Smooth muscle cell (in vitro differentiated cells): ENCODE measurements at regions not wholly inside any gene's neighbourhood (a gene's known extent, or its start where the extent isn't known, plus 50 kb on each side); places are given as distances from the start of the nearest gene placed in this dataset.

Experiments used
- DNase-seq: peaks from one replicate; lab custom pipeline; 2025; ENCODE audit not compliant: unreplicated experiment; lab: John Stamatoyannopoulos, UW
- H2AFZ ChIP-seq: fragments of 200-600 bp; sonication (generic); 2 replicates; pipeline ENCODE4 v1.6.0; 2016; ENCODE audit warnings: antibody characterized with exemption, low read depth, mild to moderate bottlenecking
- H3F3A ChIP-seq: fragments of 200-600 bp; sonication (generic); 2 replicates; pipeline ENCODE4 v1.6.0; 2017; ENCODE audit warnings: antibody characterized with exemption, low read depth
- H3K27ac ChIP-seq: fragments of 200-600 bp; sonication (generic); 2 replicates; pipeline ENCODE4 v1.5.1; 2016; ENCODE audit warnings: low read depth, mild to moderate bottlenecking
- H3K27me3 ChIP-seq: fragments of 200-600 bp; sonication (generic); 2 replicates; pipeline ENCODE4 v1.6.1; 2016; ENCODE audit warnings: low read depth, mild to moderate bottlenecking
- H3K36me3 ChIP-seq: fragments of 200-600 bp; sonication (generic); 2 replicates; pipeline ENCODE4 v1.5.1; 2016; ENCODE audit warnings: low read depth
- H3K4me1 ChIP-seq: fragments of 200-600 bp; sonication (generic); 2 replicates; pipeline ENCODE4 v1.5.1; 2016; ENCODE audit warnings: low read depth
- H3K4me2 ChIP-seq: fragments of 200-600 bp; sonication (generic); 2 replicates; pipeline ENCODE4 v1.6.0; 2016; ENCODE audit warnings: mild to moderate bottlenecking
- H3K4me3 ChIP-seq: fragments of 200-600 bp; sonication (generic); 2 replicates; pipeline ENCODE4 v1.5.1; 2016; ENCODE audit warnings: mild to moderate bottlenecking
- H3K79me2 ChIP-seq: fragments of 200-600 bp; sonication (generic); 2 replicates; pipeline ENCODE4 v1.6.0; 2016; ENCODE audit warnings: low read depth, mild to moderate bottlenecking
- H3K9ac ChIP-seq: fragments of 200-600 bp; sonication (generic); 2 replicates; pipeline ENCODE4 v1.6.0; 2016; ENCODE audit warnings: low read depth
- H3K9me3 ChIP-seq: fragments of 200-600 bp; sonication (generic); replicated peaks from 2 replicates; pipeline ENCODE4 v1.5.1; 2016; ENCODE audit warnings: low read depth
- H4K20me1 ChIP-seq: fragments of 200-600 bp; sonication (generic); 2 replicates; pipeline ENCODE4 v1.6.0; 2016; ENCODE audit warnings: low read depth
- CTCF ChIP-seq: fragments of 200-600 bp; sonication (generic); IDR thresholded peaks from 2 replicates; pipeline ENCODE4 v1.5.1; 2017; ENCODE audit warnings: borderline replicate concordance, mild to moderate bottlenecking, antibody characterized with exemption; ENCODE audit not compliant: insufficient read depth, poor library complexity, severe bottlenecking
- WGBS: methylation state at CpG from one replicate; pipeline ENCODE4 v1.1.7; 2016; ENCODE audit warnings: low lambda C conversion rate; 5-methylcytosine and 5-hydroxymethylcytosine counted together

- Histone ChIP-seq H2AFZ (no peak overlapping the region), H3K27me3 (no peaks in the 10 kb centered on the region), H3K9ac (no peak overlapping the region), H4K20me1 (no peaks in the 10 kb centered on the region), H3K79me2 (no peaks in the 10 kb centered on the region), H3K4me2 (no peak overlapping the region), H3K4me3 (no peak overlapping the region), H3K9me3 (no peaks in the 10 kb centered on the region), H3F3A (no peaks in the 10 kb centered on the region), H3K27ac (peak overlapping the region; percentile 35), H3K36me3 (no peaks in the 10 kb centered on the region), H3K4me1 (no peaks in the 10 kb centered on the region)
- TF ChIP-seq CTCF, result no peak
- WGBS, result 94% methylated on average over 10 of the region's 10 CpGs
- no peak for DNase-seq
These were observed 440.4 kb upstream of the RUNX1 start for GRCh38 chr21:35489389-35489980.

GRCh38 chr21:35488946-35489345 is 439.8 kb upstream of the RUNX1 start:
- Histone ChIP-seq H2AFZ (no peak overlapping the region), H3K79me2 (no peaks in the 10 kb centered on the region), H3K9ac (no peak overlapping the region), H3K27ac (peak overlapping the region; percentile 35), H3K4me3 (no peak overlapping the region), H3F3A (no peaks in the 10 kb centered on the region), H3K4me1 (no peaks in the 10 kb centered on the region), H3K9me3 (no peaks in the 10 kb centered on the region), H3K4me2 (no peak overlapping the region), H3K27me3 (no peaks in the 10 kb centered on the region), H4K20me1 (no peaks in the 10 kb centered on the region), H3K36me3 (no peaks in the 10 kb centered on the region)
- DNase-seq, result no peak
- no peak for TF ChIP-seq CTCF

GRCh38 chr21:35485364-35485763 is 436.3 kb upstream of the RUNX1 start:
- TF ChIP-seq CTCF, result no peak
- no peak for DNase-seq
- H3K9ac ChIP-seq, result no peak overlapping the region
- H3K27ac ChIP-seq, result no peak overlapping the region
- 94% methylated on average over 2 of the region's 2 CpGs for WGBS
- no peaks in the 10 kb centered on the region for H3K27me3 ChIP-seq
- no peak overlapping the region for H3K4me2 ChIP-seq
- no peak overlapping the region for H2AFZ ChIP-seq
- H3F3A ChIP-seq, result no peaks in the 10 kb centered on the region
- no peaks in the 10 kb centered on the region for H3K36me3 ChIP-seq
- no peaks in the 10 kb centered on the region for H3K4me1 ChIP-seq
- H3K4me3 ChIP-seq, result no peak overlapping the region
- no peaks in the 10 kb centered on the region for H3K79me2 ChIP-seq
- H3K9me3 ChIP-seq, result no peaks in the 10 kb centered on the region
- no peaks in the 10 kb centered on the region for H4K20me1 ChIP-seq

GRCh38 chr21:35484851-35485250 is 435.7 kb upstream of the RUNX1 start:
- DNase-seq, result no peak
- Histone ChIP-seq H2AFZ (no peak overlapping the region), H4K20me1 (no peaks in the 10 kb centered on the region), H3K27ac (no peak overlapping the region), H3K4me1 (no peaks in the 10 kb centered on the region), H3F3A (no peaks in the 10 kb centered on the region), H3K4me3 (no peak overlapping the region), H3K27me3 (no peaks in the 10 kb centered on the region), H3K9ac (no peak overlapping the region), H3K36me3 (no peaks in the 10 kb centered on the region), H3K9me3 (no peaks in the 10 kb centered on the region), H3K79me2 (no peaks in the 10 kb centered on the region), H3K4me2 (no peak overlapping the region)
- no peak for TF ChIP-seq CTCF
- WGBS, result 75% methylated on average over 2 of the region's 2 CpGs
